IMR-90 (cell line): ENCODE measurements at regions not wholly inside any gene's neighbourhood (a gene's known extent, or its start where the extent isn't known, plus 50 kb on each side); places are given as distances from the start of the nearest gene placed in this dataset.
A peak's percentile ranks its signal among the peaks of the same experiment; 100 is the strongest.

ENCODE experiments used
- ATAC-seq: fragments of 200-7000 bp; cut with Tn5 transposase; 2 replicates; pipeline ENCODE4 v1.9.1; 2020; ENCODE audit warnings: low read depth, mild to moderate bottlenecking, moderate library complexity
- BruUV-seq: library from RNA; stranded (reverse); fragments of 400-500 nt; replicated peaks from 2 replicates; lab custom pipeline; 2021; lab: Mats Ljungman, UMichigan
- CTCF ChIA-PET: fragments of 300-600 bp; formaldehyde crosslinking; extraction: SDS; loops from one replicate; lab custom pipeline; 2021; ENCODE audit warnings: antibody characterized with exemption; lab: Yijun Ruan, JAX
- POLR2A ChIA-PET: fragments of 300-600 bp; sonication (Branson Sonifier 250); formaldehyde crosslinking; loops from one replicate; lab custom pipeline; 2022; ENCODE audit warnings: antibody characterized with exemption; ENCODE audit not compliant: unreplicated experiment; lab: Charles Lee
- DNase-seq: peaks from one replicate; pipeline ENCODE4 v3.0.0; 2013
- H2AFZ ChIP-seq: replicated peaks from 2 replicates; pipeline ENCODE3; 2013; ENCODE audit warnings: low read length, mild to moderate bottlenecking; ENCODE audit not compliant: poor library complexity
- H2AK5ac ChIP-seq: 2 replicates; pipeline ENCODE4 v1.6.1; 2013; ENCODE audit warnings: low read depth, low read length, inconsistent platforms
- H2AK9ac ChIP-seq: replicated peaks from 2 replicates; pipeline ENCODE3; 2013; ENCODE audit warnings: mild to moderate bottlenecking, low read depth, low read length, moderate library complexity; ENCODE audit not compliant: poor library complexity
- H2BK120ac ChIP-seq: 2 replicates; pipeline ENCODE4 v1.6.1; 2013; ENCODE audit warnings: low read depth, low read length, inconsistent platforms
- H2BK15ac ChIP-seq: 3 replicates; pipeline ENCODE4 v1.6.1; 2013; ENCODE audit warnings: low read depth, low read length, inconsistent platforms
- H2BK20ac ChIP-seq: 2 replicates; pipeline ENCODE4 v1.6.1; 2013; ENCODE audit warnings: low read depth, mild to moderate bottlenecking, inconsistent platforms, low read length, moderate library complexity
- H2BK5ac ChIP-seq: 2 replicates; pipeline ENCODE4 v1.6.1; 2013; ENCODE audit warnings: mild to moderate bottlenecking, low read depth, low read length, inconsistent platforms; ENCODE audit not compliant: poor library complexity, severe bottlenecking
- H3K14ac ChIP-seq: replicated peaks from 2 replicates; pipeline ENCODE4 v1.6.1; 2013; ENCODE audit warnings: low read depth, low read length, inconsistent platforms
- H3K18ac ChIP-seq: 2 replicates; pipeline ENCODE4 v1.6.1; 2013; ENCODE audit warnings: low read depth, low read length, control low read depth
- H3K23ac ChIP-seq: 2 replicates; pipeline ENCODE4 v1.6.1; 2013; ENCODE audit warnings: low read depth, low read length, inconsistent platforms
- H3K27ac ChIP-seq: 2 replicates; pipeline ENCODE4 v1.5.1; 2013; ENCODE audit warnings: mild to moderate bottlenecking, control low read depth, low read length; ENCODE audit not compliant: insufficient read depth
- H3K27me3 ChIP-seq: 2 replicates; pipeline ENCODE4 v1.6.1; 2013; ENCODE audit warnings: low read length; ENCODE audit not compliant: control insufficient read depth, insufficient read depth
- H3K36me3 ChIP-seq: 2 replicates; pipeline ENCODE4 v1.6.1; 2013; ENCODE audit warnings: low read length, mixed read lengths; ENCODE audit not compliant: control insufficient read depth, insufficient read depth
- H3K4ac ChIP-seq: 2 replicates; pipeline ENCODE4 v1.6.1; 2013; ENCODE audit warnings: low read depth, low read length, inconsistent platforms
- H3K4me1 ChIP-seq: 2 replicates; pipeline ENCODE4 v1.6.1; 2013; ENCODE audit warnings: low read length, mixed read lengths; ENCODE audit not compliant: control insufficient read depth, insufficient read depth
- H3K4me2 ChIP-seq: 2 replicates; pipeline ENCODE4 v1.6.1; 2013; ENCODE audit warnings: low read depth, mild to moderate bottlenecking, control low read depth, low read length, moderate library complexity
- H3K4me3 ChIP-seq: 2 replicates; pipeline ENCODE4 v1.5.1; 2013; ENCODE audit warnings: low read depth, mild to moderate bottlenecking, control low read depth, low read length, moderate library complexity; ENCODE audit not compliant: insufficient read depth
- H3K56ac ChIP-seq: 2 replicates; pipeline ENCODE4 v1.6.1; 2013; ENCODE audit warnings: low read length, inconsistent platforms; ENCODE audit not compliant: insufficient read depth; ENCODE audit errors: extremely low read depth
- H3K79me1 ChIP-seq, 2 experiments: 2 replicates each; pipeline ENCODE4 v1.6.1; 2013; ENCODE audit warnings: low read length in 2 of 2, inconsistent platforms in 1 of 2, low read depth in 1 of 2
- H3K9ac ChIP-seq: 2 replicates; pipeline ENCODE4 v1.6.1; 2013; ENCODE audit warnings: low read depth, low read length, control low read depth
- H3K9me1 ChIP-seq: 2 replicates; pipeline ENCODE4 v1.6.1; 2013; ENCODE audit warnings: low read length, inconsistent platforms; ENCODE audit not compliant: insufficient read depth
- H3K9me3 ChIP-seq: 2 replicates; pipeline ENCODE4 v1.6.1; 2013; ENCODE audit warnings: low read length; ENCODE audit not compliant: control insufficient read depth, insufficient read depth
- H4K20me1 ChIP-seq: 2 replicates; pipeline ENCODE4 v1.6.1; 2013; ENCODE audit warnings: low read length, inconsistent platforms; ENCODE audit not compliant: insufficient read depth
- H4K5ac ChIP-seq: 2 replicates; pipeline ENCODE4 v1.6.1; 2013; ENCODE audit warnings: mild to moderate bottlenecking, low read depth, low read length, control low read depth
- H4K8ac ChIP-seq, 2 experiments: 2 replicates each; pipeline ENCODE4 v1.6.1; 2013; ENCODE audit warnings: low read depth in 2 of 2, low read length in 2 of 2, control low read depth in 1 of 2, inconsistent platforms in 1 of 2
- H4K91ac ChIP-seq: 2 replicates; pipeline ENCODE4 v1.6.1; 2013; ENCODE audit warnings: low read depth, low read length, inconsistent platforms; ENCODE audit not compliant: insufficient read depth
- BHLHE40 ChIP-seq: fragments of 150-350 bp; IDR thresholded peaks from 2 replicates; pipeline ENCODE4 v1.6.1; 2016; ENCODE audit warnings: mild to moderate bottlenecking, low read depth, low read length
- CEBPB ChIP-seq: IDR thresholded peaks from 2 replicates; pipeline ENCODE4 v1.6.1; 2012; ENCODE audit warnings: low read depth, low read length, improper control_type of control experiment
- CTCF ChIP-seq: conservative IDR thresholded peaks from 2 replicates; pipeline ENCODE4 v1.5.1; 2012; ENCODE audit warnings: mild to moderate bottlenecking, low read depth, low read length, improper control_type of control experiment
- FOS ChIP-seq: fragments of 150-350 bp; IDR thresholded peaks from 2 replicates; pipeline ENCODE4 v1.6.1; 2016; ENCODE audit warnings: low read depth, low read length
- MAFK ChIP-seq: IDR thresholded peaks from 2 replicates; pipeline ENCODE4 v1.6.1; 2012; ENCODE audit warnings: low read depth, low read length, improper control_type of control experiment
- MAZ ChIP-seq: IDR thresholded peaks from 2 replicates; pipeline ENCODE4 v1.6.1; 2012; ENCODE audit warnings: low read depth, mild to moderate bottlenecking, low read length, improper control_type of control experiment, moderate library complexity, borderline replicate concordance
- NFE2L2 ChIP-seq: fragments of 150-350 bp; IDR thresholded peaks from 2 replicates; pipeline ENCODE4 v1.6.1; 2016; ENCODE audit warnings: low read depth, mild to moderate bottlenecking, low read length
- POLR2A ChIP-seq: IDR thresholded peaks from 2 replicates; pipeline ENCODE4 v1.6.1; 2012; ENCODE audit warnings: mild to moderate bottlenecking, low read depth, low read length
- RCOR1 ChIP-seq: IDR thresholded peaks from 2 replicates; pipeline ENCODE4 v1.6.1; 2012; ENCODE audit warnings: mild to moderate bottlenecking, low read length, improper control_type of control experiment; ENCODE audit not compliant: insufficient replicate concordance
- RFX5 ChIP-seq: IDR thresholded peaks from 2 replicates; pipeline ENCODE4 v1.8.0; 2012; ENCODE audit warnings: low read depth, mild to moderate bottlenecking, low read length, moderate library complexity
- SMC3 ChIP-seq: fragments of 150-350 bp; IDR thresholded peaks from 2 replicates; pipeline ENCODE4 v1.6.1; 2016; ENCODE audit warnings: low read depth, mild to moderate bottlenecking, antibody characterized with exemption, low read length, moderate library complexity
- USF2 ChIP-seq: fragments of 150-350 bp; IDR thresholded peaks from 2 replicates; pipeline ENCODE4 v1.6.1; 2017; ENCODE audit warnings: mild to moderate bottlenecking, antibody characterized with exemption, low read length, low read depth
- WGBS, 2 experiments: methylation state at CpG; one replicate each; pipeline versions ENCODE4 v1.1.5 to v1.1.7; 2013; ENCODE audit warnings: missing lambda C conversion rate in 2 of 2; ENCODE audit not compliant: insufficient read length in 1 of 2; ENCODE audit errors: extremely low coverage in 2 of 2; 5-methylcytosine and 5-hydroxymethylcytosine counted together
- dilution Hi-C: fragments of 300-500 bp; cut with HindIII; formaldehyde crosslinking; loops from one replicate; pipeline ENCODE4 v1.14.3; 2018; ENCODE audit warnings: low sequenced_read_pairs; ENCODE audit not compliant: unreplicated experiment
- in situ Hi-C: fragments of 300-500 bp; cut with MboI; formaldehyde crosslinking; loops from 3 replicates; pipeline ENCODE4 v1.14.3; 2019; ENCODE audit warnings: low sequenced_read_pairs, inconsistent platforms, mixed read lengths
- intact Hi-C: fragments of 100-400 bp; cut with micrococcal nuclease; formaldehyde crosslinking; loops from 2 replicates; pipeline ENCODE4 v1.10.0; 2022

DNA sequence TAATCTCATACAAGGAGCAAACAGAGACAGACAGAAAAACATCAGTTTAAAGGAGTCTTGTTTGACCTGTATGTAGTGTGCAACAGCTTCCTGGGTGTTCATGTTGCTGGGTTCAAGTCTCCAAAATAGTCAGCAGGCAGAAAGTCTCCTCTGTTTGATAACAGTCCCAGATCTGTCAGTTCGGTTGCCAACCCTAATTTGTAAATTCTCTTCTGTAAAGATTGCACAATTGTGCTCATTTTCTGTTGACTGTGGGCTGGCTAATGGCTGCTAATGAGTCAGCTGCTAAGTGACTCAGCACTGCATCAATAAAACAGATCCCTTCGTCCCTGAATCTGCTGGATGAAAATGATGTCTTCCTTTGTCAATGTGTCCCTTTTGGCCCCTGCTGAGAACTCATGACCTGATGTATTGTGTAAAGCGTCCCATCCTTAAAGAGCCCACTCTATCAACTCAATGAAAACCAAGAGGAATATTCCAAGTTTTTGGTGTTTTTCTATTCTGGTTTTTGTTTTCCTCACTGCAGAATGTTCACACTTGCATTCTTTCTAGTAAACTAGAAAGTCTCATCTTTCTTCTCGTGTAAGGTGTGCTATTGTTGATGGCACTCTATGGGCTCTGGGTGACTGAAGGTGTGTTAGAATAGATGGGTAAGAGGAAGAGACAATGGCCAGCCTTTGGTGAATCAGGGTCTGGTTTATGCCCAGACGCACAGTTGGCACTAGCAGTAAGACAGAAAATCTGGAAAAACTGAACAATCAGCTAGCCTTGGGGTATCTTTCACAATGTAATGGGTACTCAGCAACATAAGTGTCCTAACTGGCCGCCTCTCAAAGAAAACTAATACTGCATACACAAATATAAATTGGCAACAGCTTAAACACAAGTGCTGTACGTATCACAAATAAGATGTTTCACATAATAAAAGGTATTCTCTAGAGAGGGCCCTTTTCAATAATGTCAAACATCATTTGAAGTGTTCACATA lies 75.1 kb upstream of the SIPA1L2 start:
- H3K4me2 ChIP-seq, result peak overlapping the region; percentile 61; the same call in 1 of the 2 replicates
- no peaks in the 10 kb centered on the region for H3K9me3 ChIP-seq
- H3K18ac ChIP-seq, result peak overlapping the region; percentile 84
- H3K79me1 ChIP-seq, result no peaks in the 10 kb centered on the region
- H4K91ac ChIP-seq, result peak overlapping the region; percentile 40; the same call in 1 of the 2 replicates
- no peaks in the 10 kb centered on the region; the same call in 1 of the 2 replicates for H3K9me1 ChIP-seq
- ChIA-PET CTCF (no interaction called here), POLR2A (no interaction called here)
- H2BK15ac ChIP-seq, result peak overlapping the region; percentile 71
- H3K4me3 ChIP-seq, result no peak overlapping the region
- peak; percentile 89 for ATAC-seq
- H3K27me3 ChIP-seq, result no peaks in the 10 kb centered on the region
- in situ Hi-C loops, result no loop called here
- peak overlapping the region; percentile 25 for H2BK5ac ChIP-seq
- peak overlapping the region; percentile 78; the same call in 1 of the 2 replicates for H3K27ac ChIP-seq
- no peak overlapping the region for H2AFZ ChIP-seq
- BruUV-seq, result no TSS peak
- DNase-seq, result peak; percentile 91
- no peak overlapping the region for H2AK9ac ChIP-seq
- H3K9ac ChIP-seq, result no peak overlapping the region
- peaks cover 18% of the 10 kb centered on the region for H3K4me1 ChIP-seq
- H4K20me1 ChIP-seq, result no peaks in the 10 kb centered on the region
- no peaks in the 10 kb centered on the region for H3K36me3 ChIP-seq
- peak overlapping the region; percentile 68 for H3K4ac ChIP-seq
- intact Hi-C loops, result no loop called here
- peak overlapping the region; percentile 87 for H2BK20ac ChIP-seq
- peak overlapping the region; percentile 88 for H2BK120ac ChIP-seq
- dilution Hi-C loops, result no loop called here
- H3K14ac ChIP-seq, result 0 out of 2 replicates have a peak overlapping the region, but pooled peaks have one; percentile 27
- peak overlapping the region; percentile 70 for H4K5ac ChIP-seq
- H3K23ac ChIP-seq, result no peak overlapping the region
- no CpG with 5 or more reads among the region's 7 CpGs for WGBS, 2 experiments
- H4K8ac ChIP-seq, result peak overlapping the region; percentile 1 to 62; a peak in 1 of 4 replicates
- H3K56ac ChIP-seq, result no peak overlapping the region
- peak overlapping the region; percentile 21; the same call in 1 of the 2 replicates for H2AK5ac ChIP-seq
- TF ChIP-seq BHLHE40, result peak; percentile 49
- TF ChIP-seq CTCF, result no peak
- peak; percentile 99 for TF ChIP-seq CEBPB
- no peak for TF ChIP-seq MAZ
- TF ChIP-seq NFE2L2, result peak; percentile 89
- peak; percentile 40 for TF ChIP-seq MAFK
- peak; percentile 93 for TF ChIP-seq FOS
- TF ChIP-seq POLR2A, result no peak
- TF ChIP-seq RCOR1, result no peak
- no peak for TF ChIP-seq RFX5
- no peak for TF ChIP-seq SMC3
- TF ChIP-seq USF2, result no peak
